CD14-positive monocyte (primary cell): ENCODE measurements at regions not wholly inside any gene's neighbourhood (a gene's known extent, or its start where the extent isn't known, plus 50 kb on each side); places are given as distances from the start of the nearest gene placed in this dataset.
"Not testable (repeated sequence)": the region's sequence is repeated elsewhere in the genome, so short reads cannot be mapped to it uniquely, and the experiment has no call there.

Experiments
- DNase-seq, 3 donors: peaks; one replicate each; pipeline ENCODE4 v3.0.0-alpha.2; 2011 to 2022
- H2AFZ ChIP-seq: 2 replicates; pipeline ENCODE4 v1.6.0; 2012; ENCODE audit warnings: mild to moderate bottlenecking, low read depth, low read length, inconsistent platforms; ENCODE audit not compliant: insufficient read depth, poor library complexity, severe bottlenecking
- H3K27ac ChIP-seq, 2 donors: 1 replicate in 1 of 2; 2 replicates in 1 of 2; pipeline ENCODE4 v1.5.1; 2012 to 2013; ENCODE audit warnings: low read length in 2 of 2, control low read depth in 1 of 2, inconsistent platforms in 1 of 2, low read depth in 1 of 2, mild to moderate bottlenecking in 1 of 2
- H3K27me3 ChIP-seq, 2 donors: one replicate each; pipeline versions ENCODE4 v1.6.0 to v1.6.1; 2011 to 2013; ENCODE audit warnings: low read length in 2 of 2; ENCODE audit not compliant: control insufficient read depth in 2 of 2, insufficient read depth in 2 of 2
- H3K36me3 ChIP-seq, 2 donors: replicated peaks in 1 of 2; 1 replicate in 1 of 2; 2 replicates in 1 of 2; pipeline versions ENCODE4 v1.5.1 to v1.6.1; 2012 to 2013; ENCODE audit warnings: low read length in 2 of 2, control low read depth in 1 of 2, inconsistent platforms in 1 of 2, mild to moderate bottlenecking in 1 of 2; ENCODE audit not compliant: insufficient read depth in 2 of 2, control insufficient read depth in 1 of 2
- H3K4me1 ChIP-seq, 2 donors: 1 replicate in 1 of 2; 2 replicates in 1 of 2; pipeline versions ENCODE4 v1.5.1 to v1.6.1; 2012 to 2013; ENCODE audit warnings: low read length in 2 of 2, control low read depth in 1 of 2, inconsistent platforms in 1 of 2, mild to moderate bottlenecking in 1 of 2, moderate library complexity in 1 of 2; ENCODE audit not compliant: insufficient read depth in 2 of 2, control insufficient read depth in 1 of 2
- H3K4me2 ChIP-seq: replicated peaks from 2 replicates; pipeline ENCODE3; 2012; ENCODE audit warnings: low read length, moderate library complexity, mild to moderate bottlenecking; ENCODE audit not compliant: poor library complexity, severe bottlenecking; ENCODE audit errors: extremely low read depth
- H3K4me3 ChIP-seq, 3 experiments: fragments of 200-600 bp in 1 of 3; sonication (generic) in 1 of 3; replicated peaks in 1 of 3; 1 replicate in 2 of 3; 2 replicates in 1 of 3; pipeline ENCODE4 v1.5.1; 2011 to 2013; ENCODE audit warnings: low read length in 3 of 3, mild to moderate bottlenecking in 3 of 3, control low read depth in 2 of 3, low read depth in 2 of 3, inconsistent platforms in 1 of 3, moderate library complexity in 1 of 3
- H3K79me2 ChIP-seq: 2 replicates; pipeline ENCODE4 v1.6.0; 2012; ENCODE audit warnings: mild to moderate bottlenecking, control low read depth, inconsistent platforms, low read length, moderate library complexity; ENCODE audit not compliant: insufficient read depth
- H3K9ac ChIP-seq: 2 replicates; pipeline ENCODE4 v1.6.0; 2017; ENCODE audit warnings: low read length, mild to moderate bottlenecking; ENCODE audit not compliant: insufficient read depth, poor library complexity, severe bottlenecking
- H3K9me3 ChIP-seq, 2 donors: replicated peaks in 1 of 2; 1 replicate in 1 of 2; 2 replicates in 1 of 2; pipeline versions ENCODE4 v1.5.1 to v1.6.1; 2012 to 2013; ENCODE audit warnings: low read length in 2 of 2, control low read depth in 1 of 2; ENCODE audit not compliant: control insufficient read depth in 1 of 2, insufficient read depth in 1 of 2
- H4K20me1 ChIP-seq: 2 replicates; pipeline ENCODE4 v1.6.0; 2012; ENCODE audit warnings: mild to moderate bottlenecking, low read length, control low read depth, moderate library complexity; ENCODE audit not compliant: insufficient read depth
- H3K27ac Mint-ChIP-seq, 7 donors: one replicate each; pipeline ENCODE4 v1.8.0; 2020; ENCODE audit warnings: mild to moderate bottlenecking in 7 of 7, mixed read lengths in 7 of 7, moderate library complexity in 6 of 7, inconsistent platforms in 2 of 7
- H3K27me3 Mint-ChIP-seq, 3 donors: one replicate each; pipeline ENCODE4 v1.8.0; 2021 to 2022; ENCODE audit warnings: low read depth in 3 of 3, mild to moderate bottlenecking in 3 of 3, mixed read lengths in 3 of 3, moderate library complexity in 3 of 3, inconsistent platforms in 1 of 3
- H3K36me3 Mint-ChIP-seq, 2 donors: one replicate each; pipeline ENCODE4 v1.8.0; 2020; ENCODE audit warnings: mixed read lengths in 2 of 2, inconsistent platforms in 1 of 2, mild to moderate bottlenecking in 1 of 2
- H3K4me1 Mint-ChIP-seq: one replicate; pipeline ENCODE4 v1.8.0; 2020; ENCODE audit warnings: mild to moderate bottlenecking, mixed read lengths
- H3K4me3 Mint-ChIP-seq, 2 donors: one replicate each; pipeline ENCODE4 v1.8.0; 2020; ENCODE audit warnings: mild to moderate bottlenecking in 2 of 2, mixed read lengths in 2 of 2, moderate library complexity in 1 of 2
- H3K9me3 Mint-ChIP-seq, 7 donors: one replicate each; pipeline ENCODE4 v1.8.0; 2020 to 2022; ENCODE audit warnings: mixed read lengths in 7 of 7, mild to moderate bottlenecking in 6 of 7, moderate library complexity in 6 of 7, inconsistent platforms in 2 of 7
- WGBS: methylation state at CpG from one replicate; pipeline ENCODE4 v1.1.5; 2013; ENCODE audit warnings: missing lambda C conversion rate; ENCODE audit not compliant: insufficient coverage; 5-methylcytosine and 5-hydroxymethylcytosine counted together
- intact Hi-C, 2 donors: fragments of 100-400 bp; cut with micrococcal nuclease; formaldehyde crosslinking; loops; one replicate each; pipeline versions ENCODE4 v1.15.0 to v1.15.1; 2023
- TF ChIP-seq, protein P1 (sequence below): fragments of 200-600 bp; IDR thresholded peaks from one replicate; pipeline ENCODE4 v1.8.0; 2022; ENCODE audit warnings: antibody characterized with exemption, mild to moderate bottlenecking

DNA sequence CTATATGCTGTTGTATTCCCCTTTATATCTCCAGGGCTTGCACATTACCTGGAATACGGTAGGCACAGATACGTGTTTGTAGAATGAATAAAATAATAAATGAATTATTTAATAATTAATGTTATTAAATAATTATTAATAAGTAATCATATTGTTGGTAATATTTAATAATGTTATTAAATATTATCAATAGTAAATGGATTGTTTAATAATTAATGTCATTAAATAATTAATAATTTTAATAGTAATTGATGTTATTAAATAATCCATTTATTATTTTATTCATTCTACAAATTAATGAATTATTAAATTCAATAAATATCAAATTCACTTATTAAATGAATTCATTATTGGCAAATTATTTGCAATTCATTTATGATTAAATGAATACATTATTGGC is 175.1 kb downstream of the MATN1 start:
- Histone ChIP-seq H3K9me3 (peaks cover 4 to 10% of the 10 kb centered on the region in 2 donors), H3K4me2 (no peak overlapping the region), H3K27ac (no peak overlapping the region), H3K4me1 (no peaks in the 10 kb centered on the region), H2AFZ (no peak overlapping the region), H3K79me2 (no peaks in the 10 kb centered on the region), H3K9ac (no peak overlapping the region), H3K27me3 (no peaks in the 10 kb centered on the region), H3K4me3 (no peak overlapping the region), H3K36me3 (no peaks in the 10 kb centered on the region), H4K20me1 (no peaks in the 10 kb centered on the region)
- no peak overlapping the region for H3K27ac Mint-ChIP-seq
- TF ChIP-seq, protein P1, sequence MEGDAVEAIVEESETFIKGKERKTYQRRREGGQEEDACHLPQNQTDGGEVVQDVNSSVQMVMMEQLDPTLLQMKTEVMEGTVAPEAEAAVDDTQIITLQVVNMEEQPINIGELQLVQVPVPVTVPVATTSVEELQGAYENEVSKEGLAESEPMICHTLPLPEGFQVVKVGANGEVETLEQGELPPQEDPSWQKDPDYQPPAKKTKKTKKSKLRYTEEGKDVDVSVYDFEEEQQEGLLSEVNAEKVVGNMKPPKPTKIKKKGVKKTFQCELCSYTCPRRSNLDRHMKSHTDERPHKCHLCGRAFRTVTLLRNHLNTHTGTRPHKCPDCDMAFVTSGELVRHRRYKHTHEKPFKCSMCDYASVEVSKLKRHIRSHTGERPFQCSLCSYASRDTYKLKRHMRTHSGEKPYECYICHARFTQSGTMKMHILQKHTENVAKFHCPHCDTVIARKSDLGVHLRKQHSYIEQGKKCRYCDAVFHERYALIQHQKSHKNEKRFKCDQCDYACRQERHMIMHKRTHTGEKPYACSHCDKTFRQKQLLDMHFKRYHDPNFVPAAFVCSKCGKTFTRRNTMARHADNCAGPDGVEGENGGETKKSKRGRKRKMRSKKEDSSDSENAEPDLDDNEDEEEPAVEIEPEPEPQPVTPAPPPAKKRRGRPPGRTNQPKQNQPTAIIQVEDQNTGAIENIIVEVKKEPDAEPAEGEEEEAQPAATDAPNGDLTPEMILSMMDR: no peak
- peaks cover 5 to 11% (median 5%) of the 10 kb centered on the region in 3 donors for H3K27me3 Mint-ChIP-seq
- H3K9me3 Mint-ChIP-seq: peaks cover 0 to 8% (median 4%) of the 10 kb centered on the region in 7 donors
- no peaks in the 10 kb centered on the region for H3K36me3 Mint-ChIP-seq
- no peaks in the 10 kb centered on the region for H3K4me1 Mint-ChIP-seq
- WGBS: no CpG with 5 or more reads among the region's 2 CpGs
- no peak for DNase-seq
- no peak overlapping the region for H3K4me3 Mint-ChIP-seq
- intact Hi-C loops: no loop called here

GRCh38 chr1:30547326-30547725 is 176.1 kb downstream of the MATN1 start:
- H3K36me3 Mint-ChIP-seq, H3K27ac Mint-ChIP-seq, H4K20me1 ChIP-seq, H2AFZ ChIP-seq, DNase-seq, H3K27ac ChIP-seq, H3K4me2 ChIP-seq, H3K27me3 ChIP-seq, H3K9ac ChIP-seq, H3K4me1 ChIP-seq, H3K27me3 Mint-ChIP-seq, H3K79me2 ChIP-seq, H3K9me3 Mint-ChIP-seq, H3K9me3 ChIP-seq, H3K4me1 Mint-ChIP-seq, intact Hi-C loops, H3K36me3 ChIP-seq, H3K4me3 ChIP-seq: not testable (repeated sequence)
- H3K4me3 Mint-ChIP-seq: peak overlapping the region in 1 of 2 donors; percentile 35
- WGBS: no CpG with 5 or more reads among the region's 2 CpGs
